Muscle layer of colon (tissue), 2 donors: ENCODE measurements at regions not wholly inside any gene's neighbourhood (a gene's known extent, or its start where the extent isn't known, plus 50 kb on each side); places are given as distances from the start of the nearest gene placed in this dataset.

Experiments used
- H3K27ac ChIP-seq: one replicate; pipeline ENCODE4 v1.7.0; 2013; ENCODE audit warnings: low read depth, mild to moderate bottlenecking, low read length, moderate library complexity
- H3K27me3 ChIP-seq, 2 donors: one replicate each; pipeline ENCODE4 v1.7.0; 2013; ENCODE audit warnings: low read length in 2 of 2, mild to moderate bottlenecking in 2 of 2; ENCODE audit not compliant: insufficient read depth in 2 of 2, control insufficient read depth in 1 of 2
- H3K36me3 ChIP-seq: one replicate; pipeline ENCODE4 v1.7.0; 2013; ENCODE audit warnings: mild to moderate bottlenecking, low read length; ENCODE audit not compliant: insufficient read depth
- H3K4me1 ChIP-seq: one replicate; pipeline ENCODE4 v1.7.0; 2013; ENCODE audit warnings: mild to moderate bottlenecking, low read length; ENCODE audit not compliant: insufficient read depth
- H3K4me3 ChIP-seq, 2 donors: one replicate each; pipeline ENCODE4 v1.7.0; 2013; ENCODE audit warnings: low read length in 2 of 2, low read depth in 1 of 2, mild to moderate bottlenecking in 1 of 2, moderate library complexity in 1 of 2
- H3K9ac ChIP-seq: one replicate; pipeline ENCODE4 v1.7.0; 2013; ENCODE audit warnings: low read length
- H3K9me3 ChIP-seq: one replicate; pipeline ENCODE4 v1.7.0; 2013; ENCODE audit warnings: mild to moderate bottlenecking, low read length
- donor health status: abdominal sarcoma.
- donor health status: Adenocarcinoma of cecum.

DNA sequence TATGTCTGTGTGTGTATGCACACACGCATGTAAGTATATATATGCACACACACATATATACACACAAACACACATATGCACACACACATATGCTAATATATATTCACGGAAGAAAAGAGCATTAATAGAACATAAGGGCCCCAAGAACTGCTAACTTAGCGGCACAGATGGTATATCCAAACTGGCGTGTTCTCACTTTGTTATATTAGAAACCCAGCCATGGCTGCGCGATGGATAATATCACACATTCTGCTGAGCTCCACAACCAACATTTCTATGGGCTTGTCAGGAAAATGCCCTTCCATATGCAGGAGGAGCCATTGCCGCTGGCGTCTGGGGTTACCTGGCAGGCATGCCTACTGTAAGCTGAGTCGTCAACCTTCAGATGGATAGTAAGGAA is 122.1 kb downstream of the TTLL2 start:
- H3K27ac ChIP-seq = no peak overlapping the region
- no peak overlapping the region for H3K4me3 ChIP-seq
- H3K9me3 ChIP-seq = no peaks in the 10 kb centered on the region
- H3K9ac ChIP-seq = no peak overlapping the region
- H3K4me1 ChIP-seq = no peaks in the 10 kb centered on the region
- no peaks in the 10 kb centered on the region for H3K27me3 ChIP-seq
- H3K36me3 ChIP-seq = no peaks in the 10 kb centered on the region

DNA sequence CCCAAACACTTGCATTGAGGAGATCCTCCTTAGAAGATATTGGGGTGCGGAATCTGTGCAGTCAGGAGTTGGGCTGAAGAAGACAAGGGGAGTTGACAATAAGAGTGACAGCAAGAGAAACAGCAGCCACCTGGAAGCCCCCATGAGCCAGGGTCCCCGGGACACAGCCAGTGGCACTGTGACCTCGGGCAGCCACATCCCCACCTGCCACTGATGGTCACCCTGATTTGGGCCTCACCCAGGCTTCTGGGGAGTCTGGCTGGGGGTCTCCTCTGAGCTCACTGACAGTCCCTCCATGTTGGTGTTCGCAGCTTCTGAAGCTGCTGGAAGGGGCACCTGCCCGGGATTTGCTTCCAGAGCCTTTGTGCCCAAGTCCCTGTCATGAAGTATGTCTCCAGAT is 123.5 kb downstream of the TTLL2 start:
- Histone ChIP-seq H3K9me3 (no peaks in the 10 kb centered on the region), H3K9ac (no peak overlapping the region), H3K4me1 (no peaks in the 10 kb centered on the region), H3K36me3 (no peaks in the 10 kb centered on the region), H3K27ac (no peak overlapping the region), H3K27me3 (no peaks in the 10 kb centered on the region), H3K4me3 (no peak overlapping the region)

DNA sequence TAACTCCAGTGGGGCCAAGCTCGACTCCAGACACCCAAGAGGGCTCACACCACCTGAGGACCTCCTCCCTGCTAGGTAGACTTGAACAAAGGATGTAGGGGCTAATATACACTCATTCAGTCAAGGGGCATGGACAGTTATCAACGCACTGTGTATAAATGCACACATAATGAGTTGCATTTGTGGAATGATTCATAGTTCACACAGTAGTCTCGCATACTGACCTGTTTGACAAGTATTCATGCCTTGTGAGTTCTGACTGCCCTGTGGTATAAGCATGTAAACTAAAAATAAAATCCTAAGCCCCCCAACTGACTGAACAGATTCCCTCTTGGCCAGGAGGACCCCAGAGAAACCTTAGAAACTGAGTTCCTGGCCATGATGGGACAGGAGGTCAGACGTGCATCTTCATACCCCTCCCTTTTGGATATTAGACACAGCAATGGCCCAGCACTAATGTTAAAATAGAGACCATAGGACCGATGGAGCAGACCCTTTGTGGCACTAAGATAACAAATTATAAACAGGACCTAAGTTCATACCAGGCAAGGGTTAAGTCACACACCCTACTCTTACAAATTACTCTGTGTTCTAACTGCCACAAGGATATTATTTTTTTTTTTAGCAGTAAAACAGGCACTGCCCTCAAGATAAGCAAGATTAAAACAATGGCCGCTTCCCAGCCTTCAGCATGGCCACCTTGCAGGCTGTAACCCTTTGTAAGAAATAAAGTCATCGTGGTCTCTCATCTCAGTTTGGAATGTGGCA is 124.4 kb downstream of the TTLL2 start:
- Histone ChIP-seq H3K27ac (no peak overlapping the region), H3K36me3 (no peaks in the 10 kb centered on the region), H3K4me1 (no peaks in the 10 kb centered on the region), H3K9me3 (no peaks in the 10 kb centered on the region), H3K9ac (no peak overlapping the region), H3K4me3 (no peak overlapping the region), H3K27me3 (no peaks in the 10 kb centered on the region)

DNA sequence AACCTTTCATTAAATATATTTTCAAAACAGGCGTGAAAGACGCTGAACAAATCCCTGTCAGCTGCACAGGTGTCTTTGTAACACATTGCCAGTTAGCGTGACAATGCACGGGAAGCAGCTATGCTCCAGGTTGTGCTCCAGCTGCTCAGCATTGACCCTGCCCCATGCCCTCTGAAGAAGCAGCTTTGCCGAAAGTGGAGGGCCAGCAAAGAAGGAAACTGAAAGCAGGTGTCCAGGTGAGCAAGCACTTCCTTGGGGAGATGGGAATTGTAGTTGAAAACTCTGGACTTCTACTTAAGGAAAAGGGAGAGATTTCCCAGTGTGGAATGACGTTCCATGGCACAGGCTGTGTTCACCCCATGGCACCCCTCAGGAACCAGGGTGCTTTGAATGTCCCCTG is 125.7 kb downstream of the TTLL2 start:
- no peaks in the 10 kb centered on the region for H3K9me3 ChIP-seq
- H3K4me1 ChIP-seq = no peaks in the 10 kb centered on the region
- H3K27ac ChIP-seq = no peak overlapping the region
- H3K36me3 ChIP-seq = no peaks in the 10 kb centered on the region
- H3K9ac ChIP-seq = no peak overlapping the region
- no peaks in the 10 kb centered on the region for H3K27me3 ChIP-seq
- H3K4me3 ChIP-seq = no peak overlapping the region

DNA sequence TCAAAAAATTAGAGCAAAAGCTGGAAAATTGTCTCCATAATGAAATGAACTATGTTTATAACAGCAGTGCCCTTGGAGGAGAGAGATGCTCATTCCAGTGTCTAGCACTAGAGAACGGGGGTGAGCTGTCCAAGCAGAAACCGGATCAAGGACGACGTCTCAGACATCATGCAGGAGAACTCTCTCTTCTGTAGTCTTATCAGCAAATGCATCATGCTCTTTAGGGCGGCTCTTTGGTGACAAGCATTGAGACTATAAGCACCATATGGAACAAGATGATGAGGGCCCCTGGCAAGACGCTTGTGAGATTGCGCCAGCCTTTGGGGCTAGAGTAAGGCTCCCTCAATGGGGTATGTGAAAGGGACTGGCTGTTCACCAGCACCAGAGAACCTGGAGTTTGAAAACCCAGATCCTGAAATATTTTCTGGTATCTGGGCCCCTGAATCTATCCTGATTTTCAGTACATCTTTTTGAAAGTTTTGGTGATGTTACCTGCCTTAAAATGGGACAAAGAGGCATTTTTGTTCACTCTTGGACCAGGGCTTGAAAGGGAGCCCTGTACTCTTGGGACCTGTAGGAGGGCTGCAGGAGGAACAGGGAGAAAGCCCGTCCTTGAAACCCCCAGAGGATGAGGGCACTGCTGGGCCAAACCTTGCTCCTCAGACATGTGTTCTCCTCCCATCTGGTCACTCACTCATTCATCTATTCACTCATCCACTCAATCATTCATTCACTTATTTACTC is 127.6 kb downstream of the TTLL2 start:
- Histone ChIP-seq H3K27ac (no peak overlapping the region), H3K9ac (no peak overlapping the region), H3K27me3 (no peaks in the 10 kb centered on the region), H3K36me3 (no peaks in the 10 kb centered on the region), H3K4me1 (no peaks in the 10 kb centered on the region), H3K9me3 (no peaks in the 10 kb centered on the region), H3K4me3 (no peak overlapping the region)

DNA sequence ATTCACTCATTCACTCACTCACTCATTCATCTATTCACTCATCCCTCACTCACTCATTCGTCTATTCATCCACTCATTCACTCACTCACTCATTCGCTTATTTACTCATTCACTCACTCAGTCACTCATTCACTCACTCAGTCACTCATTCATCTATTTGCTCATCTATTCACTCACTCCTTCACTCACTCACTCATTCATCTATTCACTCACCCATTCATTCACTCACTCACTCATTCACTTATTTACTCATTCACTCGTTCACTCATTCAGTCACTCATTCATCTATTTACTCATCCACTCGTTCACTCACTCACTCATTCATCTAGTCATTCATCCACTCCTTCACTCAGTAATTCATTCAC is 128.2 kb downstream of the TTLL2 start:
- H3K27ac ChIP-seq = no peak overlapping the region
- no peaks in the 10 kb centered on the region for H3K4me1 ChIP-seq
- no peaks in the 10 kb centered on the region for H3K27me3 ChIP-seq
- H3K9me3 ChIP-seq = no peaks in the 10 kb centered on the region
- no peak overlapping the region for H3K9ac ChIP-seq
- no peak overlapping the region for H3K4me3 ChIP-seq
- H3K36me3 ChIP-seq = no peaks in the 10 kb centered on the region

DNA sequence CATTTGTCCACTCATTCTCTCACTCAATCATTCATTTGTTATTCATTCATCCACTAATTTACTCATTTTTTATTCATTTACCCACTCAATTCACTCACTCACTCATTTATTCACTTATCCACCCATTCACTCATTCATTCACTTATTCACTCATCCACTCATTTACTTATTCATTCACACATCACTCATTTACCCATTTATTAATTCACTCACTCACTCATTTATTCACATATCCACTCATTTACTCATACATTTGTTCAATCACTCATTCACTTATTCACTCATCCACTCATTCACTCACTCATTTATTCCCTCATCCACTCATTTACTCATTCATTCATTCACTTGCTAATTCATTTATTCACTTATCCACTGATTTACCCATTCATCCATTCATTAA is 129.1 kb downstream of the TTLL2 start:
- no peak overlapping the region for H3K27ac ChIP-seq
- no peak overlapping the region for H3K9ac ChIP-seq
- H3K9me3 ChIP-seq = no peaks in the 10 kb centered on the region
- H3K4me3 ChIP-seq = no peak overlapping the region
- no peaks in the 10 kb centered on the region for H3K36me3 ChIP-seq
- H3K27me3 ChIP-seq = no peaks in the 10 kb centered on the region
- no peaks in the 10 kb centered on the region for H3K4me1 ChIP-seq

DNA sequence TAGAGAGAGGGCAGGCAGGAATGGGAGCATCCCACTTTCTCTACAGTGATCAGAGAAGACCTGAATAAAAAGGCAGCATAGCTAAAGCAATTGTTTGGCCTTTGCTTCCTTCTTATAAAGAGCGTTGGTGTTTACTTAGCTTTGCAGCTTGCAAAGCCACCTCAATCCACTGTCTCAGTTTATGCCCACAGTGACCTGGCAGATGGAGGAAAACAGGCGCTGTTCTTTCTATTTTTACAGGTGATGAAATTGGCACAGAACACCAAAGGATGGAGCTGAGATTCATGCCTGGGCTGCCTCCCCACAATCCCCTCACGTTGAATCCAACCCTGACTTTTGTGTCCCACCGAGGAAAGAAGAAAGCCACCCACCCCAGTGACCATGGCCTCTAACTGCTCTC is 130.5 kb downstream of the TTLL2 start:
- Histone ChIP-seq H3K4me1 (no peaks in the 10 kb centered on the region), H3K4me3 (no peak overlapping the region), H3K27me3 (no peaks in the 10 kb centered on the region), H3K9ac (no peak overlapping the region), H3K36me3 (no peaks in the 10 kb centered on the region), H3K27ac (no peak overlapping the region), H3K9me3 (no peaks in the 10 kb centered on the region)

DNA sequence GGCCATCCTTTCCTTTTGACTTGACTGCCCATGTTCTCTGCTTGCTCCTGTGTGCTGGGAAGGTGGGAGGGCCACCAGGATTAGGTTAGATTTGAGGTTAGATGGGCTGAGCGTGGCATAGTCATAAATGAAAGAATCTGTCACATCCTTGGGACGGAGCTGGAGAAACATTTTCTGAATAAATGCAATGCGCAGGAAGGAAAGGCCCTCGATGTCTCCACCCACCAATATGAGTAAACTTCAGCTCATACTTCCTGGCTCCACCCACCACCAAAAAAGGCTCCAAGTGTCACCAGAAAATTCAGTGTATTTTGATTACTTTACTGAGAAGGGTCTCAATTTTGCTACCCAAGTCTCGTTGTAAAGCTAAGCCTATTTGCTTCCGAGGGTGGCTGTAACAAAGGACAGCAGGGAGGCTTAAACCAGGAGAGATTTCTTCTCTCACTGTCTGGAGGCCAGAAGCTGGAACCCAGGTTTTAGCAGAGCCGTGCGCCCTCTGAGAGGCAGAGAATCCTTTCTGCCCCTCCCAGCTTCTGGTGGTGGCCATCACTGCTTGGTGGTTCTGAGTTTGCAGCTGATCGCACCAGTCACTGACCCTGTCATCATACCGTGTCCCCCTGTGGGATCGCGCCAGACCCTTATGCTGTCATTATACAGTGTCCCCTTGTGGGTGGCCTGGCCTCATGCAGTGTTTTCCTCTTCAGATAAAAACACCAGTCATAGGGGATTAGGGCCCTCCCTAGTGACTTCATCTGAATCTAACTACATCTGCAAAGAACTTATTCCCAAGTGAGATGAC is 137.8 kb downstream of the TTLL2 start:
- Histone ChIP-seq H3K27me3 (no peaks in the 10 kb centered on the region), H3K36me3 (no peaks in the 10 kb centered on the region), H3K9ac (no peak overlapping the region), H3K27ac (no peak overlapping the region), H3K4me1 (no peaks in the 10 kb centered on the region), H3K4me3 (no peak overlapping the region), H3K9me3 (no peaks in the 10 kb centered on the region)

DNA sequence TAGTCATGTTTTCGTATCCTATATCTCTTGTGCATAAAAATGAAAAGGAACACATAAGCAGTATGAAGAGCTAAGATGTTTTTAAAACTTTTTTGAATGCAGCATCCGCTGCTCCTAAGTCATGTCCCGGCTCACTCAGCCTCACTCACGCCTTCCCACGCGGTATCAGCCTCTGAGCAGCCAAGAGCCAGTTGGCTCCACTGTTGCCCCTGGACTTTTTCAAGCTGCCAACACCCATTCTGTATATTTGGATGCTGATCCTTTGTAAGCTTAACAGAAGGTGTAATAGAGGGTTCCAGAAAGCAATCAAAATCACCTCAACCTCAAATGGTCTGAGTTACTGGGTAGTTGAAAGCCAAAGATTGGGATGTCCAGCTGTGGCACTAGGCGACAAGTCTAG is 139.3 kb downstream of the TTLL2 start:
- Histone ChIP-seq H3K9ac (no peak overlapping the region), H3K36me3 (no peaks in the 10 kb centered on the region), H3K4me1 (no peaks in the 10 kb centered on the region), H3K27me3 (no peaks in the 10 kb centered on the region), H3K9me3 (no peaks in the 10 kb centered on the region), H3K4me3 (no peak overlapping the region), H3K27ac (no peak overlapping the region)

DNA sequence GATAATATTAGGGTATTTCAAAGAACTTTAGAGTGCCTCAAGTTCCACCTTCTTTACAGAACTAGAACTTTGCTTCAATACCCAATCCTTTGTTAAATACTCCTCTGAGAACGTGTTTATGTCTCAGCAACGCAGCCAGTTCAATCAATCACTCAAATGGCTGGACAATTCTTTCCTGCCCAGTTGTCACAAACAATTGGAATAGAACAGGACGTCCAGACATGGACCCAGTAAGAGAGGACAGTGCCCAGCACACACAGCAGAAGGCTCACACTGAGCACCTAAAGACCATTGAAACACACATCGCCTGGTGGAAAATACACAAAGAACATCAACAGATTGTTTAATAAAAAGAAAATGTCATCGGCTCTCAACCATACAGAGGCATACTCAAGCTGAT is 140.6 kb downstream of the TTLL2 start:
- H3K27ac ChIP-seq = no peak overlapping the region
- no peak overlapping the region for H3K9ac ChIP-seq
- no peaks in the 10 kb centered on the region for H3K36me3 ChIP-seq

More for the DNA sequence above, 140.6 kb downstream of the TTLL2 start:
- Histone ChIP-seq H3K4me3 (no peak overlapping the region), H3K4me1 (no peaks in the 10 kb centered on the region), H3K27me3 (no peaks in the 10 kb centered on the region), H3K9me3 (no peaks in the 10 kb centered on the region)
